WTC11 (cell line): ENCODE measurements at regions not wholly inside any gene's neighbourhood (a gene's known extent, or its start where the extent isn't known, plus 50 kb on each side); places are given as distances from the start of the nearest gene placed in this dataset.

Experiments
- NR1H2 ChIP-seq: sonication (generic); formaldehyde crosslinking; IDR thresholded peaks from 2 replicates; pipeline ENCODE4 v1.9.0; 2021; ENCODE audit warnings: mild to moderate bottlenecking, moderate library complexity, missing genetic modification reagents
- TF ChIP-seq, protein P1 (sequence below): sonication (generic); formaldehyde crosslinking; IDR thresholded peaks from 2 replicates; pipeline ENCODE4 v1.8.0; 2022; ENCODE audit warnings: mild to moderate bottlenecking, missing genetic modification reagents
- TF ChIP-seq, protein P2 (sequence below): fragments of 200-600 bp; IDR thresholded peaks from 2 replicates; pipeline ENCODE4 v1.8.0; 2022; ENCODE audit warnings: antibody characterized with exemption
- TF ChIP-seq, protein P3 (sequence below): sonication (generic); formaldehyde crosslinking; IDR thresholded peaks from 2 replicates; pipeline ENCODE4 v1.8.1; 2023; ENCODE audit warnings: mild to moderate bottlenecking, missing genetic modification reagents, moderate library complexity

DNA sequence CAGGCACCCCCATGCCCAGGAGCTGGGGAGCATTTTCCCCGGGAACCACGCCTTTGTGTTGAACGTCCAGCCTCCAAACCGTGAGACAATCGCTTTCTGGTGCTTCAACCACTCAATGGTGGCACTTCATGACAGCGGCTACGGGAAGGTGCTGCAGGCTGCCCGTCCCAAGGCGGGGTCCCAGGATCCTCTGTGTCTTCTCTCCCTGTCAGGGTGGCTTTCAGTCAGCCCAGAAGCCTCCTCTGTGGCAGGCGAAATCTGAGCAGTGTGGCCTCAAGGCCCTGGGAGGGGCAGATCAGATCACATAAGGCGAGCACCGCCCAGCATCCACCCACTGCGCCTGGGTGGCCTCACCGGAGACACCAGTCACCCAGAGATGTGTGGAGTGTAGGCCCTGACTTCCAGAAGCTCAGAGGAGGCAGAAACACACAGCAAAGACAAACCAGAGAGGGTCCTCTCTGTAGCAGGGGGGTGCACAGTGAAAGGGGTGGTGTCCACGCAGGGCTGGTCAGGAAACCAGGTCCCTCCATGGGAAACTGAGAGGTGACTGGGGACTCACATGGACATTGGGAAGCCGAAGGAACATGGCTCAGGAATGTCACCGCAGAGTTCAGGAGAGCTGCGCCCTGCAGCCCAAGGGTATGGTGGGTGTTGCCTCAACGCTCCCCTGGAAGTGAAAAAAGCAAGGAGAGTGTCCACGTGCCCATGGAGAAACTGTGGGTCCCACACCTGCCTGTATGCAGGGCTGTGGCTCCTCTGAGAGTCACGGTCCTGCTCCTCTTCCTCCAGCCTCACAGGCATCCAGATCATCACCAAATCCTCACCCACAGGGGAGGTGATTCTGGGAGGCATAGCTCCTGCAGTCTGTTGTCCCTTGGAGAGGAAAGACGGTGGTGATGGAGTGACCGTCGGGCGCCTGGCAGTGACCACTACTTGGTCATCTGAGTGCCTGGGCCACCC, 1420.7 kb downstream of the TBC1D22A start:
- TF ChIP-seq, protein P1, sequence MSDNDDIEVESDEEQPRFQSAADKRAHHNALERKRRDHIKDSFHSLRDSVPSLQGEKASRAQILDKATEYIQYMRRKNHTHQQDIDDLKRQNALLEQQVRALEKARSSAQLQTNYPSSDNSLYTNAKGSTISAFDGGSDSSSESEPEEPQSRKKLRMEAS (CRISPR knock-in tag), result no peak
- TF ChIP-seq, protein P2, sequence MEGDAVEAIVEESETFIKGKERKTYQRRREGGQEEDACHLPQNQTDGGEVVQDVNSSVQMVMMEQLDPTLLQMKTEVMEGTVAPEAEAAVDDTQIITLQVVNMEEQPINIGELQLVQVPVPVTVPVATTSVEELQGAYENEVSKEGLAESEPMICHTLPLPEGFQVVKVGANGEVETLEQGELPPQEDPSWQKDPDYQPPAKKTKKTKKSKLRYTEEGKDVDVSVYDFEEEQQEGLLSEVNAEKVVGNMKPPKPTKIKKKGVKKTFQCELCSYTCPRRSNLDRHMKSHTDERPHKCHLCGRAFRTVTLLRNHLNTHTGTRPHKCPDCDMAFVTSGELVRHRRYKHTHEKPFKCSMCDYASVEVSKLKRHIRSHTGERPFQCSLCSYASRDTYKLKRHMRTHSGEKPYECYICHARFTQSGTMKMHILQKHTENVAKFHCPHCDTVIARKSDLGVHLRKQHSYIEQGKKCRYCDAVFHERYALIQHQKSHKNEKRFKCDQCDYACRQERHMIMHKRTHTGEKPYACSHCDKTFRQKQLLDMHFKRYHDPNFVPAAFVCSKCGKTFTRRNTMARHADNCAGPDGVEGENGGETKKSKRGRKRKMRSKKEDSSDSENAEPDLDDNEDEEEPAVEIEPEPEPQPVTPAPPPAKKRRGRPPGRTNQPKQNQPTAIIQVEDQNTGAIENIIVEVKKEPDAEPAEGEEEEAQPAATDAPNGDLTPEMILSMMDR, result no peak
- TF ChIP-seq NR1H2, result no peak
- TF ChIP-seq, protein P3, sequence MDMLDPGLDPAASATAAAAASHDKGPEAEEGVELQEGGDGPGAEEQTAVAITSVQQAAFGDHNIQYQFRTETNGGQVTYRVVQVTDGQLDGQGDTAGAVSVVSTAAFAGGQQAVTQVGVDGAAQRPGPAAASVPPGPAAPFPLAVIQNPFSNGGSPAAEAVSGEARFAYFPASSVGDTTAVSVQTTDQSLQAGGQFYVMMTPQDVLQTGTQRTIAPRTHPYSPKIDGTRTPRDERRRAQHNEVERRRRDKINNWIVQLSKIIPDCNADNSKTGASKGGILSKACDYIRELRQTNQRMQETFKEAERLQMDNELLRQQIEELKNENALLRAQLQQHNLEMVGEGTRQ (CRISPR knock-in tag), result no peak
